Gastroesophageal sphincter (tissue), 4 donors: ENCODE measurements at regions not wholly inside any gene's neighbourhood (a gene's known extent, or its start where the extent isn't known, plus 50 kb on each side); places are given as distances from the start of the nearest gene placed in this dataset.

Experiments used
- ATAC-seq: fragments of 150-250 bp; one replicate; pipeline ENCODE4 v1.9.1; 2016; ENCODE audit warnings: mild to moderate bottlenecking, moderate library complexity
- H3K27ac ChIP-seq, 4 donors: fragments of 200-600 bp; sonication (generic) in 3 of 4; 1 replicate in 3 of 4; 2 replicates in 1 of 4; pipeline ENCODE4 v1.5.1; 2016 to 2019
- H3K27me3 ChIP-seq: fragments of 200-600 bp; sonication (generic); one replicate; pipeline ENCODE4 v1.5.1; 2019
- H3K36me3 ChIP-seq, 2 donors: fragments of 200-600 bp; sonication (generic); one replicate each; pipeline ENCODE4 v1.5.1; 2019; ENCODE audit warnings: control low read depth in 1 of 2
- H3K4me1 ChIP-seq, 3 donors: fragments of 200-600 bp; sonication (generic); 1 replicate in 2 of 3; 2 replicates in 1 of 3; pipeline ENCODE4 v1.5.1; 2016 to 2019; ENCODE audit warnings: control low read depth in 2 of 3
- H3K4me3 ChIP-seq, 2 donors: fragments of 200-600 bp; sonication (generic); one replicate each; pipeline ENCODE4 v1.5.1; 2019; ENCODE audit warnings: mild to moderate bottlenecking in 1 of 2, moderate library complexity in 1 of 2
- H3K9me3 ChIP-seq, 3 donors: fragments of 200-600 bp; sonication (generic); one replicate each; pipeline ENCODE4 v1.5.1; 2017 to 2019; ENCODE audit warnings: control low read depth in 2 of 3
- EP300 ChIP-seq: sonication (generic); formaldehyde crosslinking; IDR thresholded peaks from one replicate; pipeline ENCODE4 v1.6.1; 2017; ENCODE audit warnings: antibody characterized with exemption, mild to moderate bottlenecking
- POLR2A ChIP-seq, 2 donors: fragments of 450-650 bp; IDR thresholded peaks; one replicate each; pipeline ENCODE4 v1.6.1; 2017; ENCODE audit warnings: antibody characterized with exemption in 2 of 2, mild to moderate bottlenecking in 2 of 2, moderate library complexity in 1 of 2
- POLR2AphosphoS5 ChIP-seq: sonication (generic); formaldehyde crosslinking; IDR thresholded peaks from one replicate; pipeline ENCODE4 v1.6.1; 2017; ENCODE audit warnings: antibody characterized with exemption
- WGBS, 2 donors: methylation state at CpG; one replicate each; pipeline ENCODE4 v1.1.5; 2018; ENCODE audit warnings: low coverage in 1 of 2; 5-methylcytosine and 5-hydroxymethylcytosine counted together
- TF ChIP-seq, protein P1 (sequence below), 4 experiments: fragments of 200-600 bp in 2 of 4; fragments of 450-650 bp in 2 of 4; sonication (generic) in 1 of 4; IDR thresholded peaks; one replicate each; pipeline ENCODE4 v1.5.1; 2017 to 2019; ENCODE audit warnings: antibody characterized with exemption in 4 of 4, mild to moderate bottlenecking in 2 of 4, moderate library complexity in 2 of 4

DNA sequence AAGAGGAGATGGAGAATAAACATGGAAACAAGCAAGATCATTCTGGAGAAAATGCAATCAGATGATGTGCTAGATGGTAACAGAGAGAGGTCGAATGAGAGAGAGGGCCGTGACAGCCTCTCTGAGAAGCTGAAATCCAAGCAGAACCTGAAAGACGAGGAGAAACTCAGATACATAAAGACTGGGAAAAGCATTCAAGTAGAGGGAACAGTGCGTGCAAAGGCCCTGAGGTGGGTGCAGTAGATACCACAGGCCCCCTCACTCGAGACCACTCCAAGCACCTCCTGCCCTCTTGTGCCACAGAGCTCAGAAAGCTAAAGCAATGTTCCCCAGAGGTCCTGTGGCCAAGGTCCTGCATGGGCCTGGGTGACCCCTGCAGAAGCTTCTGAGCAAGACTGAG, 54.8 kb upstream of the DLK1 start:
- Histone ChIP-seq H3K9me3 (no peaks in the 10 kb centered on the region), H3K27me3 (peaks cover 64% of the 10 kb centered on the region), H3K27ac (no peak overlapping the region), H3K4me1 (peaks cover 0 to 10% (median 10%) of the 10 kb centered on the region in 3 donors), H3K36me3 (no peaks in the 10 kb centered on the region), H3K4me3 (no peak overlapping the region)
- WGBS, 2 donors = 87 to 100% methylated on average over 1 to 5 of the region's 5 CpGs
- TF ChIP-seq POLR2A (IDR thresholded peaks at IDR 0.05) = no peak
- no peak for ATAC-seq

DNA sequence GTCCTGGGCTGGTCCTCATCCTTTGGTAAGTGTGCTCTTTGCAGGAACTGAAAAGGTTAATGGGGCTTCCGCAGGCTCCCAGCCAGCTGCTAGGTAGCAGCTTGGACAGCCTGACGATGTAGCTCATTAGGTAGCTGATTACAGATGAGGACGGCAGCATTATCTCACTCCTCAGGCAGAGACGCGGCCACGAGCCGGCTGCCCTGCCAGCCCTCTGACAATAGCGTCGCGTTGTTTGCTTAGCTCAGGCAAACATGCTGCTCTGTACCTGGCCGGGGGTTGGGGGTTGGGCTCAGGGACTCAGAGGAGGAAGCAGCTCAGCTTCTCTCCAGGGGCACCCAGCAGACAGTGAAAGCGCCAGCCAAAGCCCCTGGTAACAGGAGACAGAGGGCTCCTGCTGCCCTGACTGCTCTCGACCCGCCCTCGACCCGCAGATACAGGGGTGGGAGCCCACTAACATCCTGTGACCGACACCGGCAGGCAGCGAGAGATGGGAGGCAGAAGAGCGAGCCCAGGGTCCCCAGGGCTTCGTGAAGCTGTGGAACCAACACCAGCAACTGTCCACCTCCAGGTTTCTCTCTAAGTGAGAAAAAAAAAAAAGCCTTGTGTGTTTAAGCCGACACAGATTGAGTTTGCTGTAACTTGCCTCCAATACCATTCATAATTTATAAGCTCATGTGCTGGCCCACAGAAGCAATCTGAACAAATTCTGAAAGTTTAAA, 53.4 kb upstream of the DLK1 start:
- H3K9me3 ChIP-seq = no peaks in the 10 kb centered on the region
- peaks cover 0 to 23% (median 23%) of the 10 kb centered on the region in 3 donors for H3K4me1 ChIP-seq
- H3K27ac ChIP-seq = no peak overlapping the region
- ATAC-seq = no peak
- H3K4me3 ChIP-seq = no peak overlapping the region
- H3K36me3 ChIP-seq = no peaks in the 10 kb centered on the region
- TF ChIP-seq POLR2AphosphoS5 = no peak
- TF ChIP-seq, protein P1, sequence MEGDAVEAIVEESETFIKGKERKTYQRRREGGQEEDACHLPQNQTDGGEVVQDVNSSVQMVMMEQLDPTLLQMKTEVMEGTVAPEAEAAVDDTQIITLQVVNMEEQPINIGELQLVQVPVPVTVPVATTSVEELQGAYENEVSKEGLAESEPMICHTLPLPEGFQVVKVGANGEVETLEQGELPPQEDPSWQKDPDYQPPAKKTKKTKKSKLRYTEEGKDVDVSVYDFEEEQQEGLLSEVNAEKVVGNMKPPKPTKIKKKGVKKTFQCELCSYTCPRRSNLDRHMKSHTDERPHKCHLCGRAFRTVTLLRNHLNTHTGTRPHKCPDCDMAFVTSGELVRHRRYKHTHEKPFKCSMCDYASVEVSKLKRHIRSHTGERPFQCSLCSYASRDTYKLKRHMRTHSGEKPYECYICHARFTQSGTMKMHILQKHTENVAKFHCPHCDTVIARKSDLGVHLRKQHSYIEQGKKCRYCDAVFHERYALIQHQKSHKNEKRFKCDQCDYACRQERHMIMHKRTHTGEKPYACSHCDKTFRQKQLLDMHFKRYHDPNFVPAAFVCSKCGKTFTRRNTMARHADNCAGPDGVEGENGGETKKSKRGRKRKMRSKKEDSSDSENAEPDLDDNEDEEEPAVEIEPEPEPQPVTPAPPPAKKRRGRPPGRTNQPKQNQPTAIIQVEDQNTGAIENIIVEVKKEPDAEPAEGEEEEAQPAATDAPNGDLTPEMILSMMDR (IDR thresholded peaks at IDR 0.05) = no peak
- WGBS, 2 donors = 20 to 47% methylated on average over 1 to 5 of the region's 22 CpGs
- H3K27me3 ChIP-seq = peaks cover 51% of the 10 kb centered on the region

DNA sequence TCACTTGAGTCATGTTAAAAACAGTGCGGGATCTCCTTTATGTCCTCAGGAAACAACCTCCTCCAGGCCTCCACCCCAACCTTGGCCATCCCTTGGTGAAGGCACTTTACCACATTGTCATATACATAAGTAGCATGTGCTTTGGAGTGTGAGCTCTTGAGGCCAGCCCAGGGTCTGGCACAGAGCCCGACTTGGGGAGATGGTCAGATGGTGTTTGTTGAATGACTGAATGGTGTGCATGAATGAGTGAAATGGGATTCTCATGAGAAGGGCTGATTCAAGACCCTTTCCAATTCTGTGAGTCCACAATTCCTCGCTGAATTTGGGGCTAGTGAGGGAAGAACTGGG, 52.9 kb upstream of the DLK1 start:
- TF ChIP-seq, protein P1 (IDR thresholded peaks at IDR 0.05) = no peak
- TF ChIP-seq POLR2A (IDR thresholded peaks at IDR 0.05) (no peak), POLR2AphosphoS5 (no peak), EP300 (no peak)
- no peak for ATAC-seq
- 92 to 100% methylated on average over 2 of the region's 3 CpGs for WGBS, 2 donors

DNA sequence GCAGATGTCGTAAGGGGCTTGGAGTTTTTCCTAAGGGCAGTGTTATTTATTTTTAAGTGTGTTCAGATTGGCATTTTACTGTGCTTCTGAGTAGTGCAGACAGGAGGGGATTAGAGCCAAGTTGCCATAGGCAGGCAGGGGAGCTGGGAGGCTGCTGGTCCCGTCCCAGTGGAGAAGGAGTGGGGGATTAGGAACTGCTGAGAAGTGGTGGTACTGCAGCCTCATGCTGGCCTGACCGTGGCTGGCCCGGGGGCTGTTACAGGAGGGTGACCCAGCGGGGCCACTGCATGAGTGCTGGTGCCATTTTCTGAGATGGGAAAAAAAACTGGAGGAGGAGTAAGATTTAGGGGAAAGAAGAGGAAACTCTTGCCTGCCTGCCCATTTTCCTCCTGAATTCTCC, 52.3 kb upstream of the DLK1 start:
- Histone ChIP-seq H3K27me3 (peaks cover 48% of the 10 kb centered on the region), H3K36me3 (no peaks in the 10 kb centered on the region), H3K4me3 (no peak overlapping the region), H3K4me1 (peaks cover 0 to 35% (median 32%) of the 10 kb centered on the region in 3 donors), H3K27ac (no peak overlapping the region), H3K9me3 (no peaks in the 10 kb centered on the region)
- no peak for ATAC-seq
- 74 to 90% methylated on average over 2 to 3 of the region's 5 CpGs for WGBS, 2 donors
- TF ChIP-seq POLR2A (IDR thresholded peaks at IDR 0.05) (no peak), EP300 (no peak), POLR2AphosphoS5 (no peak)
- TF ChIP-seq, protein P1 (IDR thresholded peaks at IDR 0.05) = no peak

More for the DNA sequence above, 52.9 kb upstream of the DLK1 start:
- Histone ChIP-seq H3K4me1 (peaks cover 0 to 29% (median 28%) of the 10 kb centered on the region in 3 donors), H3K36me3 (no peaks in the 10 kb centered on the region), H3K27me3 (peaks cover 49% of the 10 kb centered on the region), H3K27ac (no peak overlapping the region), H3K9me3 (no peaks in the 10 kb centered on the region), H3K4me3 (no peak overlapping the region)

DNA sequence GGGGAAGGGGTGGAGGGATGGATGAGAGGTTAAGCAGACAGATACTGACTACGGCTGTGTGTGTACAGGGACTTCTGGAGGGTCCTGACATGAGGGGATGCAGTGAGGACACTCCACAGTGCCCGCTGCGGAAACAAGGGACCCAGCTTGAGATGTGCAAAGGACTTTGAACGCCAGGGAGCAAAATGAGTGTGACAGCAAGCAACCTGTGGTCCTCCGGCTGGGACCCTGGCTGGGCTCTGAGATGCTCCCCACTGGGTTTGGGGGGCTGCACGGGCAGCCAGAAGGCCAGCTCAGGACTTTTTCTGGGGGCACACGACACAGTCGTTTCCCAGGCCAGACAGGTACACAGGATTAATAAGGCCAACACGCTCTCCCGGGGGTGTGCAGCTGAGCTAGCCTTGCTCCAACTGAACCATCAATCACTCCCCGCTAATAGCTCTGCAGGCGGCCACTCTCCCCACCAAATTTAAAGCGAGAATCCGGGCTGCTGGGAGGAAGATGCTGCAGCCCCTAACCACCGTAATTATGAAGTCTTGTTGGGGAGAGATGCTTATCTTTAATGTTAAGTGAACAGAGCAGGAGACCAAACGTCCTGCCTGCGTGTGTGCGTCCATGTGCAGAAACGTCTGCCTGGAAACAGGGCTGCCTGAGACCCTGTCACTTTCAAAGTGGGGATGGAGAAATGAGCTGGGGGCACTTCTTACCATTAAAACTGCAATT, 51.6 kb upstream of the DLK1 start:
- no peak overlapping the region for H3K4me3 ChIP-seq
- peaks cover 0 to 41% (median 34%) of the 10 kb centered on the region in 3 donors for H3K4me1 ChIP-seq
- TF ChIP-seq POLR2AphosphoS5 (no peak), POLR2A (IDR thresholded peaks at IDR 0.05) (no peak), EP300 (no peak)
- TF ChIP-seq, protein P1 (IDR thresholded peaks at IDR 0.05) = no peak
- WGBS, 2 donors = 75 to 83% methylated on average over 5 to 11 of the region's 19 CpGs
- H3K27ac ChIP-seq = no peak overlapping the region
- no peak for ATAC-seq
- peaks cover 41% of the 10 kb centered on the region for H3K27me3 ChIP-seq
- no peaks in the 10 kb centered on the region for H3K36me3 ChIP-seq
- no peaks in the 10 kb centered on the region for H3K9me3 ChIP-seq
